Thoracic aorta (tissue), 2 donors: ENCODE measurements at regions not wholly inside any gene's neighbourhood (a gene's known extent, or its start where the extent isn't known, plus 50 kb on each side); places are given as distances from the start of the nearest gene placed in this dataset.

Source experiments
- ATAC-seq: fragments of 150-250 bp; one replicate; pipeline ENCODE4 v1.8.0; 2017; ENCODE audit warnings: low read depth; ENCODE audit not compliant: insufficient number of reproducible peaks, low FRiP score
- DNase-seq: peaks from one replicate; pipeline ENCODE4 v3.0.0-alpha.2; 2020; ENCODE audit warnings: low spot score
- H3K27ac ChIP-seq, 2 donors: fragments of 200-600 bp; sonication (generic); 1 replicate in 1 of 2; 2 replicates in 1 of 2; pipeline ENCODE4 v1.5.1; 2016; ENCODE audit warnings: mild to moderate bottlenecking in 2 of 2, moderate library complexity in 2 of 2
- H3K27me3 ChIP-seq: fragments of 200-600 bp; sonication (generic); replicated peaks from 2 replicates; pipeline ENCODE4 v1.6.0; 2016; ENCODE audit warnings: mild to moderate bottlenecking; ENCODE audit not compliant: insufficient read depth
- H3K36me3 ChIP-seq: fragments of 200-600 bp; sonication (generic); one replicate; pipeline ENCODE4 v1.5.1; 2016
- H3K4me1 ChIP-seq, 2 donors: fragments of 200-600 bp; sonication (generic); 1 replicate in 1 of 2; 2 replicates in 1 of 2; pipeline versions ENCODE4 v1.5.1 to v1.6.0; 2016; ENCODE audit warnings: low read depth in 2 of 2, mild to moderate bottlenecking in 1 of 2; ENCODE audit not compliant: control insufficient read depth in 1 of 2
- H3K4me3 ChIP-seq: fragments of 200-600 bp; sonication (generic); 2 replicates; pipeline ENCODE4 v1.5.1; 2016; ENCODE audit warnings: mild to moderate bottlenecking
- H3K9me3 ChIP-seq: fragments of 200-600 bp; sonication (generic); 2 replicates; pipeline ENCODE4 v1.5.1; 2016
- TF ChIP-seq, protein P1 (sequence below): fragments of 200-600 bp; sonication (generic); IDR thresholded peaks from one replicate; pipeline ENCODE4 v1.5.1; 2019; ENCODE audit warnings: antibody characterized with exemption

DNA sequence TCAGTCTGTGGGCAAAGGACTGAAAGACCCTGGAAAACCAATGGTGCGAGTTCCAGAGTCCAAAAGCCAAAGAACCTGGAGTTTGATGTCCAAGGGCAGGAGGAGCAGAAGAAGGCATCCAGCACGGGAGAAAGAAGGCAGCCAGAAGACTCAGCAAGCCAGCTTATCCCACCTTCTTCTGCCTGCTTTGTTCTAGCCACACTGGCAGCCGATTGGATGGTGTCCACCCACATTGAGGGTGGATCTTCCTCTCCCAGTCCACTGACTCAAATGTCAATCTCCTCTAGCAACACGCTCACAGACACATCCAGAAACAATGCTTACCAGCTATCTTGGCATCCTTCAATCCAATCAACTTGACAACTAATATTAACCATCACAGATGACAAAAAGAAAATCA lies 57.2 kb upstream of the CAPRIN2 start:
- Histone ChIP-seq H3K27me3 (no peaks in the 10 kb centered on the region), H3K4me1 (peaks cover 0 to 3% of the 10 kb centered on the region in 2 donors), H3K9me3 (no peaks in the 10 kb centered on the region), H3K36me3 (no peaks in the 10 kb centered on the region), H3K27ac (no peak overlapping the region), H3K4me3 (no peak overlapping the region)
- TF ChIP-seq, protein P1, sequence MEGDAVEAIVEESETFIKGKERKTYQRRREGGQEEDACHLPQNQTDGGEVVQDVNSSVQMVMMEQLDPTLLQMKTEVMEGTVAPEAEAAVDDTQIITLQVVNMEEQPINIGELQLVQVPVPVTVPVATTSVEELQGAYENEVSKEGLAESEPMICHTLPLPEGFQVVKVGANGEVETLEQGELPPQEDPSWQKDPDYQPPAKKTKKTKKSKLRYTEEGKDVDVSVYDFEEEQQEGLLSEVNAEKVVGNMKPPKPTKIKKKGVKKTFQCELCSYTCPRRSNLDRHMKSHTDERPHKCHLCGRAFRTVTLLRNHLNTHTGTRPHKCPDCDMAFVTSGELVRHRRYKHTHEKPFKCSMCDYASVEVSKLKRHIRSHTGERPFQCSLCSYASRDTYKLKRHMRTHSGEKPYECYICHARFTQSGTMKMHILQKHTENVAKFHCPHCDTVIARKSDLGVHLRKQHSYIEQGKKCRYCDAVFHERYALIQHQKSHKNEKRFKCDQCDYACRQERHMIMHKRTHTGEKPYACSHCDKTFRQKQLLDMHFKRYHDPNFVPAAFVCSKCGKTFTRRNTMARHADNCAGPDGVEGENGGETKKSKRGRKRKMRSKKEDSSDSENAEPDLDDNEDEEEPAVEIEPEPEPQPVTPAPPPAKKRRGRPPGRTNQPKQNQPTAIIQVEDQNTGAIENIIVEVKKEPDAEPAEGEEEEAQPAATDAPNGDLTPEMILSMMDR, result no peak
- ATAC-seq (no peak), DNase-seq (no peak)

DNA sequence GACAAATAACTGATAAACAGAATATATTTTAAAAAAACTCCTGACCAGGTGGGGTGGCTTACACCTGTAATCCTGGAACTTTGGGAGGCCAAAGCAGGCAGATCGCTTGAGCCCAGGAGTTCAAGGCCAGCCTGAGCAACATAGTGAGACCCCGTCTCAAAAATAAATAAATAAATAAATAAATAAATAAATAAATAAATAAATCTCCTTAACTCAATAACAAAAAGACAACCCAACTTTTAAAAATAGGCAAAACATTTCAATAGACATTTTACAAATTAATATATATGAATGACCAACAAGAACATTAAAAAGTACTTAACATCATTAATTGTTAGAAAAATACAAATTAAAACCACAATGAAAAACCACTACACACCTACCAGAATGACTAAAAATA lies 56.2 kb upstream of the CAPRIN2 start:
- no peak overlapping the region for H3K4me3 ChIP-seq
- DNase-seq, result no peak

DNA sequence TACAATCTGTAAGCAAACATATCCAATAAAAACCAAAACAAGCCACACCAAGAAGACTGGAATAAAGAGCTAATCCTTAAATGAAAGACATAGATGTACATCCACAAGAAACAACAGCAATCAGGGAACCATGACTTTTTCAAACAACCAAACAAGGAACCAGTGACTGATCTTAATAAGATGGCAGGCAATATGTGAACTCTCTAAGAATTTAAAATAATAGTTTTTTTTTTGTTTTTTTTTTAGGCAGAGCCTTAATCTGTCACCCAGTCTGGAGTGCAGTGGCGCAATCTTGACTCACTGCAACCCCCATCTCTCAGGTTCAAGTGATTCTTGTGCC lies 52.9 kb upstream of the CAPRIN2 start:
- Histone ChIP-seq H3K9me3 (no peaks in the 10 kb centered on the region), H3K4me3 (no peak overlapping the region), H3K36me3 (no peaks in the 10 kb centered on the region), H3K27ac (no peak overlapping the region), H3K27me3 (no peaks in the 10 kb centered on the region), H3K4me1 (peaks cover 0 to 3% of the 10 kb centered on the region in 2 donors)
- ATAC-seq, result no peak
- TF ChIP-seq, protein P1, result no peak
- DNase-seq, result no peak

More for the DNA sequence above, 56.2 kb upstream of the CAPRIN2 start:
- no peak overlapping the region for H3K27ac ChIP-seq
- peaks cover 0 to 3% of the 10 kb centered on the region in 2 donors for H3K4me1 ChIP-seq
- no peaks in the 10 kb centered on the region for H3K9me3 ChIP-seq
- no peak for ATAC-seq
- H3K36me3 ChIP-seq, result no peaks in the 10 kb centered on the region
- TF ChIP-seq, protein P1, result no peak
- no peaks in the 10 kb centered on the region for H3K27me3 ChIP-seq

DNA sequence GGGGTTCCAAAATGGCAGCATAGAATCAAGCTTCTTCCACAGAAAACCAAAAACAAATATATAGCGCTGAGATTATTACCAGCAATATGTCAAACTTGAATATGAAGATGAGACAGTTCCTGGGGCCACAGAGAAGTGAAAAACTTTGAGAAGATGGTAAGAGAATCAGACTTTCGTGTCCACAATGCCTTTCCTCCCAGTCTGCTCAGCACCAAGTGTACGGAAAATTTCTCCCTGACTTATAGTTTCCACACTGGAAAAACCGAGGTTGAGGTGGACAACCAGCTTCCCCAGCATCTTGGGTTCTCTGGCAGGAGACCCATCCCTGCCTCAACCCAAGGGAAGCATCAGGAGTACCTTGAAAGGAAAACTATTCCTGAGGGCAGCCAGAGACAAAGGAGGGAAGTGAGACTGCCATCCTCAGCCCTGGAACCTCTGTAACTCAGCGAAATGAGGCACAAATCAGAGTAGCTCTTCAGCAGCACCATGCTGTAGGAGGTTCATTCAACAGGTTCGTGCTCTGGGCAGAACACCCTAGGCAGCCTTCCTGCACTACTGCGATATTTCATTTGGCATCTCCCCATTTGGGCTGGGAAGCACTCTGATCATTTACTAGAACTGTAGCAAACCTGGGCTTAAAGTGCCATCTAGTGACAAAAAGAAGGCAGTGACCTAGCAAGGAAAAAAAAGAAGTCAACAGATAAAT lies 52.4 kb upstream of the CAPRIN2 start:
- H3K4me1 ChIP-seq, result peaks cover 0 to 3% of the 10 kb centered on the region in 2 donors
- DNase-seq (no peak), ATAC-seq (peak; percentile 76)
- H3K36me3 ChIP-seq, result no peaks in the 10 kb centered on the region
- peak overlapping the region; percentile 31 for H3K4me3 ChIP-seq
- no peaks in the 10 kb centered on the region for H3K27me3 ChIP-seq
- no peak overlapping the region for H3K27ac ChIP-seq
- H3K9me3 ChIP-seq, result no peaks in the 10 kb centered on the region
- TF ChIP-seq, protein P1, result peak; percentile 69

DNA sequence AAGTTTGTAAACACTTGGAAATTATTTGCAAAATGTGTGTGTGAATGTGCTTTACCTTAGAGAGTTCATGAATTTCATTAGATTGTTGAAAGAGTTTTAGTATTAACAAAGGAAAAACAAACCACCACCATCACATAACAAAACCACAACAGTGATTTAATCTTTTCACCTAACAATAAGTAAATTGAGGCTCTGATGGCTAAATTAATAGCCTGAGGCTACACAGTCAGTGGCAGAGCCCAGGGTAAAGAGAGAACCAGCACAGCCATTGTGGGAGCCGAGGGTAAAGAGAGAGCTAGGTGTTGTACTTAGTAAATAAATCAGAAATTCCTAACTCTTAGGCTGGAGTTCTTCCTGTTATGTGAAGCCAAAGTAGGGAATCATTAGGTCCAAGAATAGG lies 51.2 kb upstream of the CAPRIN2 start:
- Histone ChIP-seq H3K36me3 (no peaks in the 10 kb centered on the region), H3K27me3 (no peaks in the 10 kb centered on the region), H3K4me3 (no peak overlapping the region), H3K27ac (no peak overlapping the region), H3K4me1 (peaks cover 0 to 3% of the 10 kb centered on the region in 2 donors), H3K9me3 (no peaks in the 10 kb centered on the region)
- TF ChIP-seq, protein P1, result no peak
- no peak for DNase-seq
- ATAC-seq, result no peak
